DMS153 treated with DMSO at 0.1 percent for 48 hours (cell line): ENCODE measurements at regions not wholly inside any gene's neighbourhood (a gene's known extent, or its start where the extent isn't known, plus 50 kb on each side); places are given as distances from the start of the nearest gene placed in this dataset.
A peak's percentile ranks its signal among the peaks of the same experiment; 100 is the strongest.
"Not testable (repeated sequence)": the region's sequence is repeated elsewhere in the genome, so short reads cannot be mapped to it uniquely, and the experiment has no call there.

Source experiments
- DNase-seq: peaks from one replicate; lab custom pipeline; 2025; ENCODE audit not compliant: unreplicated experiment; lab: John Stamatoyannopoulos, UW

GRCh38 chr22:44630826-44631225, 71.2 kb upstream of the PRR5 start:
- DNase-seq: no peak

GRCh38 chr22:44628835-44629234, 73.2 kb upstream of the PRR5 start:
- DNase-seq: no peak

GRCh38 chr22:44628273-44628672, 73.7 kb upstream of the PRR5 start:
- DNase-seq: no peak

- no peak for DNase-seq
Observed at GRCh38 chr22:44627521-44628139, 74.4 kb upstream of the PRR5 start.

- peak; percentile 51 for DNase-seq
Observed at GRCh38 chr22:44625981-44626687, 75.9 kb upstream of the PRR5 start.

- DNase-seq: no peak
Observed at GRCh38 chr22:44625421-44625760, 76.6 kb upstream of the PRR5 start.

GRCh38 chr22:44624689-44625420, 77.1 kb upstream of the PRR5 start:
- DNase-seq: no peak

- no peak for DNase-seq
Observed at GRCh38 chr22:44623771-44624510, 78.1 kb upstream of the PRR5 start.

GRCh38 chr22:44622679-44623078, 79.3 kb upstream of the PRR5 start:
- no peak for DNase-seq

GRCh38 chr22:44622147-44622427, 79.9 kb upstream of the PRR5 start:
- peak; percentile 17 for DNase-seq

- DNase-seq: no peak
Observed at GRCh38 chr22:44621401-44622146, 80.4 kb upstream of the PRR5 start.

GRCh38 chr22:44620841-44621257, 81.2 kb upstream of the PRR5 start:
- DNase-seq: no peak

- DNase-seq: peak; percentile 70
Observed at GRCh38 chr22:44620129-44620840, 81.7 kb upstream of the PRR5 start.

- not testable (repeated sequence) for DNase-seq
Observed at GRCh38 chr22:44619560-44620128, 82.4 kb upstream of the PRR5 start.

- not testable (repeated sequence) for DNase-seq
Observed at GRCh38 chr22:44618910-44619309, 83.1 kb upstream of the PRR5 start.

GRCh38 chr22:44618400-44618799, 83.6 kb upstream of the PRR5 start:
- no peak for DNase-seq

- no peak for DNase-seq
Observed at GRCh38 chr22:44617828-44618227, 84.2 kb upstream of the PRR5 start.

- no peak for DNase-seq
Observed at GRCh38 chr22:44616882-44617655, 84.9 kb upstream of the PRR5 start.

GRCh38 chr22:44616461-44616860, 85.5 kb upstream of the PRR5 start:
- no peak for DNase-seq
